Type B pancreatic cell (in vitro differentiated cells): ENCODE measurements at regions not wholly inside any gene's neighbourhood (a gene's known extent, or its start where the extent isn't known, plus 50 kb on each side); places are given as distances from the start of the nearest gene placed in this dataset.

Experiments used
- DNase-seq: peaks from one replicate; pipeline ENCODE4 v3.0.0; 2021; ENCODE audit warnings: mixed read lengths; ENCODE audit not compliant: unreplicated experiment; ENCODE audit errors: extremely low spot score
- H3K27ac Mint-ChIP-seq: 2 replicates; pipeline ENCODE4 v1.8.0; 2021; ENCODE audit warnings: mild to moderate bottlenecking, mixed read lengths
- H3K27me3 Mint-ChIP-seq: 2 replicates; pipeline ENCODE4 v1.8.0; 2021; ENCODE audit warnings: mixed read lengths
- H3K36me3 Mint-ChIP-seq: 2 replicates; pipeline ENCODE4 v1.8.0; 2021; ENCODE audit warnings: mixed read lengths
- H3K4me1 Mint-ChIP-seq: one replicate; pipeline ENCODE4 v1.8.0; 2021; ENCODE audit warnings: mixed read lengths; ENCODE audit not compliant: unreplicated experiment
- H3K4me3 Mint-ChIP-seq: 2 replicates; pipeline ENCODE4 v1.8.0; 2021; ENCODE audit warnings: mild to moderate bottlenecking, mixed read lengths
- H3K9me3 Mint-ChIP-seq: 2 replicates; pipeline ENCODE4 v1.8.0; 2021; ENCODE audit warnings: mixed read lengths
- TF ChIP-seq, protein P1 (sequence below): fragments of 200-600 bp; sonication (generic); conservative IDR thresholded peaks from 2 replicates; pipeline ENCODE4 v1.5.0; 2021; ENCODE audit warnings: antibody characterized with exemption, mild to moderate bottlenecking

DNA sequence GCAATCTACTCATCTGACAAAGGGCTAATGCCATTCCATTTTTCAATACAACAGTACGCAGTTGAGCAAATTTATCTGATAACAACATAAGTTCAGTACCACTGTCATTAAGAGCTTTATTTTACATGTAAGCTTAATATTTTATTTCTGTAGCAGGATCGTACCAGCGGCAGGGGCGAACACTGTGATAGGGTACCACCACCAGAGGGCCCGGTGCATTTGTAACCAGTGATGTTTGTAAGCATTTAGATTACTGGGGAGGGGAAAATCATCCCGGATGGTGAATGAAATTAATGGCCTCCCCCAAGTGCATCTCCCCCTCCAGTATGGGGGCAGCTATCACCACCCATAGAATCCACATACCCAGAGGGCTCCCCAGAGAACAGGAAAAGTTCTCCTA is 179.0 kb downstream of the ADGRA3 start:
- no peak for DNase-seq
- Mint-ChIP-seq H3K9me3 (no peaks in the 10 kb centered on the region), H3K36me3 (peaks cover 2% of the 10 kb centered on the region), H3K27ac (no peak overlapping the region), H3K4me3 (no peak overlapping the region), H3K4me1 (no peaks in the 10 kb centered on the region), H3K27me3 (no peaks in the 10 kb centered on the region)
- TF ChIP-seq, protein P1, sequence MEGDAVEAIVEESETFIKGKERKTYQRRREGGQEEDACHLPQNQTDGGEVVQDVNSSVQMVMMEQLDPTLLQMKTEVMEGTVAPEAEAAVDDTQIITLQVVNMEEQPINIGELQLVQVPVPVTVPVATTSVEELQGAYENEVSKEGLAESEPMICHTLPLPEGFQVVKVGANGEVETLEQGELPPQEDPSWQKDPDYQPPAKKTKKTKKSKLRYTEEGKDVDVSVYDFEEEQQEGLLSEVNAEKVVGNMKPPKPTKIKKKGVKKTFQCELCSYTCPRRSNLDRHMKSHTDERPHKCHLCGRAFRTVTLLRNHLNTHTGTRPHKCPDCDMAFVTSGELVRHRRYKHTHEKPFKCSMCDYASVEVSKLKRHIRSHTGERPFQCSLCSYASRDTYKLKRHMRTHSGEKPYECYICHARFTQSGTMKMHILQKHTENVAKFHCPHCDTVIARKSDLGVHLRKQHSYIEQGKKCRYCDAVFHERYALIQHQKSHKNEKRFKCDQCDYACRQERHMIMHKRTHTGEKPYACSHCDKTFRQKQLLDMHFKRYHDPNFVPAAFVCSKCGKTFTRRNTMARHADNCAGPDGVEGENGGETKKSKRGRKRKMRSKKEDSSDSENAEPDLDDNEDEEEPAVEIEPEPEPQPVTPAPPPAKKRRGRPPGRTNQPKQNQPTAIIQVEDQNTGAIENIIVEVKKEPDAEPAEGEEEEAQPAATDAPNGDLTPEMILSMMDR, result no peak

DNA sequence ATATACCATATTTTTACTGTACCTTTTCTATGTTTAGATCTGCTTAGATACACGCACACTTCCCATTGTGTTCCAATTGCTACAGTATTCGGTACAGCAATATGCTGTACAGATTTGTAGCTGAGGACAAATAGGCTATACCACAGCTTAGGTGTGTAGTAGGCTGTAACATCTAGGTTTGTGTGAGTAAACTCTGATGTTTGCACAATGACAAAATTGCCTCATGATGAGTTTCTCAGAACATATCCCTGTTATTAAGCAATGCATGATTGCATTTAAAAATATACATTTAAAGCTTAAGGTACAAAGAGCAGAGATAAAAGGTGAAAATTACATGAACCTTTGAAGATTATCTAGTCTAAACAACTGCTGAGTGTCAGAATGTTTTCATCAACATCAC is 181.7 kb downstream of the ADGRA3 start:
- Mint-ChIP-seq H3K27me3 (no peaks in the 10 kb centered on the region), H3K4me3 (no peak overlapping the region), H3K4me1 (no peaks in the 10 kb centered on the region), H3K9me3 (no peaks in the 10 kb centered on the region), H3K36me3 (no peaks in the 10 kb centered on the region), H3K27ac (no peak overlapping the region)
- DNase-seq, result no peak
- TF ChIP-seq, protein P1, result no peak

DNA sequence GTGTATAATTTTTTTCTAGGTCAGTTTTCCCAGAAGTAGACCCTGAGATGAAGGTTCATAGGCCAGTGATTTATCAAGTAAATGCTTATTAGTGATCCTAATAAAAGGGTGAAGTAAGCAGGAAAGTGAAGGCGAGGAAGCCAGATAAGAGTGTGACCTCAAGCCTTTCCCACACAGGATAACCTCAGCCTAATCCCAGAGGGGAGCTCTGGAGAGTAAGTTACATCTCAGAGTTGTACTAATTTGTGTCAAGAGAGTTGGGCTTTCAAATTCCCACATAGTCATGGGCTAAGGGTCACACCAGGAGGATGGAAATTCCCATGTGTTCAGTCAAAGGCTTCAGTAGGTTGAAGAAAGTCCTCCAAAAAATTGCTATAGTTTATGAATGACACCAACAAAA is 191.4 kb downstream of the ADGRA3 start:
- H3K27ac Mint-ChIP-seq, result no peak overlapping the region
- TF ChIP-seq, protein P1, result no peak
- H3K27me3 Mint-ChIP-seq, result no peaks in the 10 kb centered on the region
- H3K4me3 Mint-ChIP-seq, result no peak overlapping the region
- no peak for DNase-seq
- H3K4me1 Mint-ChIP-seq, result peaks cover 5% of the 10 kb centered on the region
- no peaks in the 10 kb centered on the region for H3K9me3 Mint-ChIP-seq
- no peaks in the 10 kb centered on the region for H3K36me3 Mint-ChIP-seq

DNA sequence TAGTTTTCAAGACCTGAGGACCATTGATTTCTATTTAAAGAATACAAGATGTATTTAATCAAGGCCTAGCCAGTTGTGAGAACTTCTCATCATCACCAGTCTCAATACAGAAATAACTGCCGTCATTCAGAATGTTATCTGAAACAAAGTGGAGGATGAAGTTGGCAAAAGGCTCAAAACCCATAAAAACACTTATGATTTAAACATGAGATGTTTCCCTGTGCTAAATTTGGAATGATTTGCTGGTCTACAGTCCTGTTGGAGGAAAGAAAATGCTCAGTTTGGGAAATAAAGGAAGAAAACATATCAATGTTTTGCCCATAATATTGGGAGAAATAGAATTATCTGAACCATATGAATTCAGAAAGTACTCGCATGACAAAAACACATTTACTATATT is 192.2 kb downstream of the ADGRA3 start:
- Mint-ChIP-seq H3K36me3 (no peaks in the 10 kb centered on the region), H3K27ac (no peak overlapping the region), H3K4me3 (no peak overlapping the region), H3K4me1 (peaks cover 5% of the 10 kb centered on the region), H3K9me3 (no peaks in the 10 kb centered on the region), H3K27me3 (no peaks in the 10 kb centered on the region)
- TF ChIP-seq, protein P1, result no peak
- DNase-seq, result no peak

DNA sequence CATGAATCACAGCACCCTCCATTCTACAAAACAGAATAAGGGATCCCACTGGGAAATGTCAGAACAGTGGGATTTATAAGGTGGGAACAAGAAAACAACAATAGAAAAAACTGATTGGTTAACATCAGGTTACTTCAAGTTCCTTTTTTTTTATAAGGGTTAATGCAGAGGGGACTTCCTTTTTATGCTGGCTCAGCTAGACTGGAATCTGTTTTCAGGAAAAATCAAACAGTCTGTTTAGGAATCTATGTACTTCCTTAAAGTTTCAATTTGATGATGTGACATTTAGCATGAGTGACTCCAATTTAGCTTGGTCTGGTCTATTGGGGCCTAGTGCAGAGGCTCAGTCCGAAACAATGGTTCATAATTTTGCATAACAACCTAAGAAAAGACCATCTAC is 192.9 kb downstream of the ADGRA3 start:
- no peak for DNase-seq
- H3K27me3 Mint-ChIP-seq, result no peaks in the 10 kb centered on the region
- no peak overlapping the region for H3K4me3 Mint-ChIP-seq
- H3K36me3 Mint-ChIP-seq, result no peaks in the 10 kb centered on the region
- no peak overlapping the region for H3K27ac Mint-ChIP-seq
- TF ChIP-seq, protein P1, result no peak
- no peaks in the 10 kb centered on the region for H3K9me3 Mint-ChIP-seq
- peaks cover 5% of the 10 kb centered on the region for H3K4me1 Mint-ChIP-seq

DNA sequence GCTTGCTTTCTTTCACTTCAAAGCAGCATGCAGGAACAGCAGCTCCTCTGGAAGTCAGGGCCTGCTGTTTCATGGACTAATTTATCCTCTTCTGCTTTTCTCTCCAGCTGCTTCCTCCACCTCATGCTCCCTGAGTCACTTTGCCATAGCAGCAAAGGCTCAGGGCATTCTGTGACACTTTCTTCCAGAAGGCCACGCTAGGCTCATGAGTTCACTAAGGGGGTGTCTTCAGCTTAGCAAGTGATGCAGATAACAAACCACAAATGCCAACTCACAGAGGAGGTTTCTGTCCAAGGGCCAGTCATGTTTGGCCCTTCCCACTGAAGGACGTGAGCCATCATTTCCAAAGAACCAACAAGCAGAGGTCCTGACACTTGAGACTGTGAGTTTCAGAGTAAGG is 200.2 kb downstream of the ADGRA3 start:
- Mint-ChIP-seq H3K9me3 (no peaks in the 10 kb centered on the region), H3K27me3 (no peaks in the 10 kb centered on the region), H3K4me1 (no peaks in the 10 kb centered on the region), H3K4me3 (no peak overlapping the region), H3K27ac (no peak overlapping the region), H3K36me3 (no peaks in the 10 kb centered on the region)
- DNase-seq, result no peak
- TF ChIP-seq, protein P1, result no peak
